ENCODE measurements at regions not wholly inside any gene's neighbourhood (a gene's known extent, or its start where the extent isn't known, plus 50 kb on each side); places are given as distances from the start of the nearest gene placed in this dataset.
"Not testable (repeated sequence)": the region's sequence is repeated elsewhere in the genome, so short reads cannot be mapped to it uniquely, and the experiment has no call there.

GRCh38 chr9:110029956-110030480 is 177.9 kb downstream of the C9orf152 start:
- H3K9me3 Mint-ChIP-seq: no peaks in the 10 kb centered on the region

GRCh38 chr9:110030632-110031031 is 177.3 kb downstream of the C9orf152 start:
- H3K4me3 Mint-ChIP-seq: no peak overlapping the region
- peaks cover 14% of the 10 kb centered on the region for H3K4me1 ChIP-seq (ENCODE audit: insufficient read depth, low read length)
- H3K4me1 Mint-ChIP-seq (ENCODE audit: low read depth): peaks cover 26% of the 10 kb centered on the region
- no peaks in the 10 kb centered on the region for H3K36me3 ChIP-seq (ENCODE audit: insufficient read depth, low read length)
- no peaks in the 10 kb centered on the region for H3K27me3 ChIP-seq (ENCODE audit: control insufficient read depth in 1 of 2, insufficient read depth in 2 of 2, low read length in 2 of 2)
- no peak for ATAC-seq (ENCODE audit: poor library complexity)
- peak overlapping the region; percentile 25 for H3K27ac Mint-ChIP-seq
- H3K9me3 ChIP-seq (ENCODE audit: control insufficient read depth in 1 of 2, insufficient read depth in 1 of 2, low read length in 2 of 2): no peaks in the 10 kb centered on the region
- TF ChIP-seq, protein P1, sequence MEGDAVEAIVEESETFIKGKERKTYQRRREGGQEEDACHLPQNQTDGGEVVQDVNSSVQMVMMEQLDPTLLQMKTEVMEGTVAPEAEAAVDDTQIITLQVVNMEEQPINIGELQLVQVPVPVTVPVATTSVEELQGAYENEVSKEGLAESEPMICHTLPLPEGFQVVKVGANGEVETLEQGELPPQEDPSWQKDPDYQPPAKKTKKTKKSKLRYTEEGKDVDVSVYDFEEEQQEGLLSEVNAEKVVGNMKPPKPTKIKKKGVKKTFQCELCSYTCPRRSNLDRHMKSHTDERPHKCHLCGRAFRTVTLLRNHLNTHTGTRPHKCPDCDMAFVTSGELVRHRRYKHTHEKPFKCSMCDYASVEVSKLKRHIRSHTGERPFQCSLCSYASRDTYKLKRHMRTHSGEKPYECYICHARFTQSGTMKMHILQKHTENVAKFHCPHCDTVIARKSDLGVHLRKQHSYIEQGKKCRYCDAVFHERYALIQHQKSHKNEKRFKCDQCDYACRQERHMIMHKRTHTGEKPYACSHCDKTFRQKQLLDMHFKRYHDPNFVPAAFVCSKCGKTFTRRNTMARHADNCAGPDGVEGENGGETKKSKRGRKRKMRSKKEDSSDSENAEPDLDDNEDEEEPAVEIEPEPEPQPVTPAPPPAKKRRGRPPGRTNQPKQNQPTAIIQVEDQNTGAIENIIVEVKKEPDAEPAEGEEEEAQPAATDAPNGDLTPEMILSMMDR (IDR thresholded peaks at IDR 0.05): no peak
- no peak overlapping the region for H3K27ac ChIP-seq (ENCODE audit: low read depth in 1 of 2, low read length in 2 of 2)
- ChIA-PET POLR2A (no interaction called here), CTCF (no interaction called here)
- H3K27me3 Mint-ChIP-seq: no peaks in the 10 kb centered on the region
- no peaks in the 10 kb centered on the region for H3K9me3 Mint-ChIP-seq
- intact Hi-C loops (cut with DNase I, micrococcal nuclease): no loop called here
- no peak for DNase-seq
- H3K4me3 ChIP-seq (ENCODE audit: low read length): no peak overlapping the region
- no peaks in the 10 kb centered on the region for H3K36me3 Mint-ChIP-seq (ENCODE audit: low read depth)

More at GRCh38 chr9:110029956-110030480, 177.9 kb downstream of the C9orf152 start:
- TF ChIP-seq, protein P1 (IDR thresholded peaks at IDR 0.05): no peak
- Mint-ChIP-seq H3K27me3 (no peaks in the 10 kb centered on the region), H3K27ac (peak overlapping the region; percentile 25), H3K4me1 (ENCODE audit: low read depth) (peaks cover 26% of the 10 kb centered on the region), H3K36me3 (ENCODE audit: low read depth) (no peaks in the 10 kb centered on the region), H3K4me3 (no peak overlapping the region)
- DNase-seq (peak in 3 of 14 experiments; percentile 21 to 30 (median 23)), ATAC-seq (ENCODE audit: poor library complexity) (peak; percentile 60)
- Histone ChIP-seq H3K9me3 (ENCODE audit: control insufficient read depth in 1 of 2, insufficient read depth in 1 of 2, low read length in 2 of 2) (no peaks in the 10 kb centered on the region), H3K27ac (ENCODE audit: low read depth in 1 of 2, low read length in 2 of 2) (no peak overlapping the region), H3K4me1 (ENCODE audit: insufficient read depth, low read length) (peaks cover 14% of the 10 kb centered on the region), H3K27me3 (ENCODE audit: control insufficient read depth in 1 of 2, insufficient read depth in 2 of 2, low read length in 2 of 2) (no peaks in the 10 kb centered on the region), H3K4me3 (ENCODE audit: low read length) (no peak overlapping the region), H3K36me3 (ENCODE audit: insufficient read depth, low read length) (no peaks in the 10 kb centered on the region)
- intact Hi-C loops (cut with DNase I, micrococcal nuclease): no loop called here
- POLR2A ChIA-PET: interaction anchor here (1.5 kb wide), 1 partner anchor 20 kb away, joined by 3 read pairs; no protein-coding TSS in a partner anchor
- CTCF ChIA-PET: no interaction called here

DNA sequence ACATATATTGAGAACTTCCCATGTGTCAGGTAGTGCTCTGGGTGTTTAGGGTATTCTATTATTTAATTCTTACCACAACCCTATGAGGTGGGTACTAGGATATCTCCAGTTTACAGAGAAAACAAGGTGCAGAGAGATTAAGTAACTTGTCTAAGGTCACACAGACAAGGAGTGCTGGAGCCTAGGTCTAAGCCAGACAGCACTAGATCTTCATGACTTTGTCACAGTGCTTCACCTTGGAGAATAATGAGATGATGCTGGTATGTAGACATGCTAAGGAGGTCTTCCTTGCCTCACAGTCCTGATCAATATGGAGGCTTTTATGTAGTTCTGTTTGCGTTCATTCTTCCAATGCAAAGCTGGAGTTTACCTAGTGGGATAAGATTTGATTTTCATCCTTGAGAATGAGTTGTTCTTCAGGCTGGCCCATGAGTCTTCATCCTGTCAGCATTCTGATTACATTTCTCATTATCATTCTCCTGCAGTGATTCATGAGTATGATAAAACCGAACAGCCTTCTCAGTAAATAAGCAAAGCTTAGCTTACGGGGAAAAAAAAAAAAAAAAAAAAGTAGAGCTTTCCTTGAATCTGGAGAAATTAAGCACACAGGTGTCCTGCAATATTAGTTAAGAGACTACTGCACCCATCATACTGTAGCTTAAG is 176.3 kb downstream of the C9orf152 start:
- no peak overlapping the region for H3K4me3 Mint-ChIP-seq
- Histone ChIP-seq H3K27me3 (ENCODE audit: control insufficient read depth in 1 of 2, insufficient read depth in 2 of 2, low read length in 2 of 2) (no peaks in the 10 kb centered on the region), H3K27ac (ENCODE audit: low read depth in 1 of 2, low read length in 2 of 2) (no peak overlapping the region), H3K4me1 (ENCODE audit: insufficient read depth, low read length) (peaks cover 14% of the 10 kb centered on the region), H3K9me3 (ENCODE audit: control insufficient read depth in 1 of 2, insufficient read depth in 1 of 2, low read length in 2 of 2) (no peaks in the 10 kb centered on the region), H3K4me3 (ENCODE audit: low read length) (no peak overlapping the region), H3K36me3 (ENCODE audit: insufficient read depth, low read length) (no peaks in the 10 kb centered on the region)
- intact Hi-C loops (cut with DNase I, micrococcal nuclease): no loop called here
- CTCF ChIA-PET: no interaction called here
- no peaks in the 10 kb centered on the region for H3K36me3 Mint-ChIP-seq (ENCODE audit: low read depth)
- TF ChIP-seq, protein P1 (IDR thresholded peaks at IDR 0.05): no peak
- POLR2A ChIA-PET: interaction anchor here (0.6 kb wide), 1 partner anchor 79 kb away, joined by 3 read pairs; no protein-coding TSS in a partner anchor
- H3K9me3 Mint-ChIP-seq: no peaks in the 10 kb centered on the region
- H3K27me3 Mint-ChIP-seq: no peaks in the 10 kb centered on the region
- ATAC-seq (ENCODE audit: poor library complexity) (no peak), DNase-seq (no peak)
- no peak overlapping the region for H3K27ac Mint-ChIP-seq
- peaks cover 26% of the 10 kb centered on the region for H3K4me1 Mint-ChIP-seq (ENCODE audit: low read depth)

- H3K4me1 ChIP-seq (ENCODE audit: insufficient read depth, low read length): peaks cover 14% of the 10 kb centered on the region
- CTCF ChIA-PET; H3K9me3 ChIP-seq (ENCODE audit: control insufficient read depth in 1 of 2, insufficient read depth in 1 of 2, low read length in 2 of 2); H3K9me3 Mint-ChIP-seq; ATAC-seq (ENCODE audit: poor library complexity); intact Hi-C loops (cut with DNase I, micrococcal nuclease); H3K27me3 Mint-ChIP-seq; H3K4me3 ChIP-seq (ENCODE audit: low read length); H3K27ac ChIP-seq (ENCODE audit: low read depth in 1 of 2, low read length in 2 of 2); H3K27ac Mint-ChIP-seq; H3K27me3 ChIP-seq (ENCODE audit: control insufficient read depth in 1 of 2, insufficient read depth in 2 of 2, low read length in 2 of 2); DNase-seq; H3K4me3 Mint-ChIP-seq; H3K36me3 ChIP-seq (ENCODE audit: insufficient read depth, low read length); H3K36me3 Mint-ChIP-seq (ENCODE audit: low read depth); POLR2A ChIA-PET: not testable (repeated sequence)
- peaks cover 26% of the 10 kb centered on the region for H3K4me1 Mint-ChIP-seq (ENCODE audit: low read depth)
Measured at GRCh38 chr9:110032532-110032931, 175.4 kb downstream of the C9orf152 start.
